ENCODE measurements at regions not wholly inside any gene's neighbourhood (a gene's known extent, or its start where the extent isn't known, plus 50 kb on each side); places are given as distances from the start of the nearest gene placed in this dataset.

DNA sequence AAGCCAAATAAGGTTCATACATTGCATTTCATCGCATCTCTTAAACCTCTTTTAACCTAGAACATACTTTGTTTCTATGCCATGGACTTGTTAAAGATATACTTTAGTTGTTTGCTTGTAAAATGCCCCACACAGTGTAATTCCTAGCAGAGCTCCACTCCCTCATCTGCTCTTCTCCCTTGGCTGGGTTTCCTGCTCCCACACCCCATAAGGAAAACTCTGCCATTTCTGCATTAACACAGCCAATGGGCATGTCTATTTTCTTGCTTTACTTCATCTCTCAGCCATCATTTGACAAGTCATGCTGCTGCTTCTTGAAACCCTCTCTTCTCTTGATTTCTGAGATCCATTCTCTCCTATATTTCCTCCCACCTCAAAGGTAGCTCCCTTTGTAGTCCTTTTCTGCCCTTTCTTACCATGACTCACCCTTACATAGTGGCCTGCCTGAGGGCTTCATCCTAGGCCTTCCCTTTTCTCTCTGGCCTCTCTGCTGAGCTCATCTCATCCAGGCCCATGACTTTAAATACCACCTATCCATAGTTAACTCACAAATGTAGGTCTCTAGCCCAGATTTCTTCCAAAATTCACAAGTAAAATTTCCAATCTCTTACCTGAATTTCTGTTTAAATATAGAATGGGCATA is 471.4 kb downstream of the ADRA2A start:
- Histone ChIP-seq H3K27me3 (no peaks in the 10 kb centered on the region), H3K4me1 (peaks cover 0 to 13% (median 3%) of the 10 kb centered on the region in 4 donors), H3K27ac (no peak overlapping the region), H3K9me3 (no peaks in the 10 kb centered on the region), H3K36me3 (no peaks in the 10 kb centered on the region), H3K4me3 (no peak overlapping the region)
- intact Hi-C loops (cut with DNase I), result no loop called here
- TF ChIP-seq EP300 (IDR thresholded peaks at IDR 0.05), result no peak
- TF ChIP-seq POLR2A (IDR thresholded peaks at IDR 0.05), result no peak
- TF ChIP-seq, protein P1, sequence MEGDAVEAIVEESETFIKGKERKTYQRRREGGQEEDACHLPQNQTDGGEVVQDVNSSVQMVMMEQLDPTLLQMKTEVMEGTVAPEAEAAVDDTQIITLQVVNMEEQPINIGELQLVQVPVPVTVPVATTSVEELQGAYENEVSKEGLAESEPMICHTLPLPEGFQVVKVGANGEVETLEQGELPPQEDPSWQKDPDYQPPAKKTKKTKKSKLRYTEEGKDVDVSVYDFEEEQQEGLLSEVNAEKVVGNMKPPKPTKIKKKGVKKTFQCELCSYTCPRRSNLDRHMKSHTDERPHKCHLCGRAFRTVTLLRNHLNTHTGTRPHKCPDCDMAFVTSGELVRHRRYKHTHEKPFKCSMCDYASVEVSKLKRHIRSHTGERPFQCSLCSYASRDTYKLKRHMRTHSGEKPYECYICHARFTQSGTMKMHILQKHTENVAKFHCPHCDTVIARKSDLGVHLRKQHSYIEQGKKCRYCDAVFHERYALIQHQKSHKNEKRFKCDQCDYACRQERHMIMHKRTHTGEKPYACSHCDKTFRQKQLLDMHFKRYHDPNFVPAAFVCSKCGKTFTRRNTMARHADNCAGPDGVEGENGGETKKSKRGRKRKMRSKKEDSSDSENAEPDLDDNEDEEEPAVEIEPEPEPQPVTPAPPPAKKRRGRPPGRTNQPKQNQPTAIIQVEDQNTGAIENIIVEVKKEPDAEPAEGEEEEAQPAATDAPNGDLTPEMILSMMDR (IDR thresholded peaks at IDR 0.05), result no peak
- no peak for TF ChIP-seq POLR2AphosphoS5 (IDR thresholded peaks at IDR 0.05)
- no peak for DNase-seq
- 91 to 93% methylated on average over 1 of the region's 1 CpG for WGBS, 2 donors

GRCh38 chr10:111551001-111551400 is 474.2 kb downstream of the ADRA2A start:
- DNase-seq, result no peak
- no peak overlapping the region for H3K4me3 ChIP-seq
- TF ChIP-seq POLR2A (IDR thresholded peaks at IDR 0.05) (no peak), POLR2AphosphoS5 (IDR thresholded peaks at IDR 0.05) (no peak)
- H3K9me3 ChIP-seq, result no peaks in the 10 kb centered on the region
- intact Hi-C loops (cut with DNase I), result no loop called here
- H3K27ac ChIP-seq, result no peak overlapping the region
- H3K4me1 ChIP-seq, result peaks cover 0 to 7% (median under 1%) of the 10 kb centered on the region in 4 donors
- no peaks in the 10 kb centered on the region for H3K27me3 ChIP-seq
- WGBS, 2 donors, result 81 to 82% methylated on average over 5 of the region's 5 CpGs
- no peaks in the 10 kb centered on the region for H3K36me3 ChIP-seq

- WGBS, 2 donors, result 28 to 57% methylated on average over 3 of the region's 3 CpGs
- no peaks in the 10 kb centered on the region for H3K4me1 ChIP-seq
- no peaks in the 10 kb centered on the region for H3K27me3 ChIP-seq
- intact Hi-C loops (cut with DNase I), result no loop called here
- TF ChIP-seq EP300 (IDR thresholded peaks at IDR 0.05), result no peak
- no peak for TF ChIP-seq POLR2AphosphoS5 (IDR thresholded peaks at IDR 0.05)
- no peak for TF ChIP-seq POLR2A (IDR thresholded peaks at IDR 0.05)
- TF ChIP-seq, protein P1 (IDR thresholded peaks at IDR 0.05), result no peak
- no peaks in the 10 kb centered on the region for H3K9me3 ChIP-seq
- H3K27ac ChIP-seq, result no peak overlapping the region
- no peaks in the 10 kb centered on the region for H3K36me3 ChIP-seq
- DNase-seq, result no peak
- H3K4me3 ChIP-seq, result no peak overlapping the region
These were observed 479.8 kb downstream of the ADRA2A start for GRCh38 chr10:111556666-111557065.

DNA sequence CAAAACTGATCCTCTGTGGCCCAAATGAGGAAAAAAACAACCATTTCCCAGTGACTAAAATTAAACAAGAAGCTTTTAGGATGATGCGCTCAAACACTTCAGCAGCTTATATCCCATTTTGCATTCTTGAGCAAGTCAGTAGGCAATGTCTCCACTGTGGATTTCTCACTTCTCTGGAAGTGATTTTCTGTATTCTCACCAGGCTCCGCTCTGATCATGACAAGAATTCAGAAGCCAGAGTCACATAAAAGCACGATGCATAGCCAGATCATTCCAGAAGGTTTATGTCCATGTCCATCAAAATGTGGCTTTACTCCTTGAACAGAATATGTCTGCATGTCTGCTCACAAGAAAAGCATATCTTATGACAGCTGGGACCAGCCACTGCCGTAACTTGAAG is 481.4 kb downstream of the ADRA2A start:
- Histone ChIP-seq H3K27ac (no peak overlapping the region), H3K9me3 (no peaks in the 10 kb centered on the region), H3K4me3 (no peak overlapping the region), H3K27me3 (no peaks in the 10 kb centered on the region), H3K4me1 (no peaks in the 10 kb centered on the region), H3K36me3 (no peaks in the 10 kb centered on the region)
- 85 to 91% methylated on average over 4 of the region's 4 CpGs for WGBS, 2 donors
- intact Hi-C loops (cut with DNase I), result no loop called here
- no peak for DNase-seq
- TF ChIP-seq POLR2A (IDR thresholded peaks at IDR 0.05) (no peak), POLR2AphosphoS5 (IDR thresholded peaks at IDR 0.05) (no peak), EP300 (IDR thresholded peaks at IDR 0.05) (no peak)
- TF ChIP-seq, protein P1 (IDR thresholded peaks at IDR 0.05), result no peak

GRCh38 chr10:111560027-111560426 is 483.2 kb downstream of the ADRA2A start:
- intact Hi-C loops (cut with DNase I), result no loop called here
- no peak for DNase-seq
- TF ChIP-seq, protein P1 (IDR thresholded peaks at IDR 0.05), result no peak
- TF ChIP-seq POLR2AphosphoS5 (IDR thresholded peaks at IDR 0.05), result peak in 1 of 4 donors; percentile 12
- Histone ChIP-seq H3K4me1 (no peaks in the 10 kb centered on the region), H3K27me3 (no peaks in the 10 kb centered on the region), H3K36me3 (no peaks in the 10 kb centered on the region), H3K9me3 (no peaks in the 10 kb centered on the region), H3K27ac (no peak overlapping the region), H3K4me3 (no peak overlapping the region)
- 71 to 77% methylated on average over 4 of the region's 4 CpGs for WGBS, 2 donors

Data from sigmoid colon (tissue), 6 donors.